Naive B cell (primary cell): ENCODE measurements at regions not wholly inside any gene's neighbourhood (a gene's known extent, or its start where the extent isn't known, plus 50 kb on each side); places are given as distances from the start of the nearest gene placed in this dataset.

Source experiments
- ATAC-seq, 2 donors: fragments of 150-1000 bp; cut with Tn5 transposase; 2 replicates each; pipeline ENCODE4 v1.10.0; 2021; ENCODE audit warnings: low read depth in 2 of 2, mild to moderate bottlenecking in 2 of 2, moderate library complexity in 2 of 2
- DNase-seq: peaks from one replicate; pipeline ENCODE4 v3.0.0; 2022
- H3K27ac Mint-ChIP-seq, 6 donors: one replicate each; pipeline ENCODE4 v1.8.0; 2020 to 2022; ENCODE audit warnings: mild to moderate bottlenecking in 6 of 6, mixed read lengths in 6 of 6, moderate library complexity in 5 of 6, inconsistent platforms in 2 of 6
- H3K27me3 Mint-ChIP-seq, 3 donors: one replicate each; pipeline ENCODE4 v1.8.0; 2021 to 2022; ENCODE audit warnings: mixed read lengths in 3 of 3, mild to moderate bottlenecking in 1 of 3
- H3K36me3 Mint-ChIP-seq, 2 donors: one replicate each; pipeline ENCODE4 v1.8.0; 2020 to 2022; ENCODE audit warnings: mixed read lengths in 2 of 2, inconsistent platforms in 1 of 2, mild to moderate bottlenecking in 1 of 2
- H3K4me1 Mint-ChIP-seq, 3 donors: one replicate each; pipeline ENCODE4 v1.8.0; 2020 to 2022; ENCODE audit warnings: mixed read lengths in 3 of 3, inconsistent platforms in 1 of 3, mild to moderate bottlenecking in 1 of 3, moderate library complexity in 1 of 3
- H3K4me3 Mint-ChIP-seq, 8 donors: one replicate each; pipeline ENCODE4 v1.8.0; 2020 to 2022; ENCODE audit warnings: mild to moderate bottlenecking in 8 of 8, mixed read lengths in 8 of 8, moderate library complexity in 8 of 8, inconsistent platforms in 2 of 8
- H3K9me3 Mint-ChIP-seq, 7 donors: one replicate each; pipeline ENCODE4 v1.8.0; 2020 to 2022; ENCODE audit warnings: mixed read lengths in 7 of 7, mild to moderate bottlenecking in 5 of 7, inconsistent platforms in 2 of 7, moderate library complexity in 1 of 7

DNA sequence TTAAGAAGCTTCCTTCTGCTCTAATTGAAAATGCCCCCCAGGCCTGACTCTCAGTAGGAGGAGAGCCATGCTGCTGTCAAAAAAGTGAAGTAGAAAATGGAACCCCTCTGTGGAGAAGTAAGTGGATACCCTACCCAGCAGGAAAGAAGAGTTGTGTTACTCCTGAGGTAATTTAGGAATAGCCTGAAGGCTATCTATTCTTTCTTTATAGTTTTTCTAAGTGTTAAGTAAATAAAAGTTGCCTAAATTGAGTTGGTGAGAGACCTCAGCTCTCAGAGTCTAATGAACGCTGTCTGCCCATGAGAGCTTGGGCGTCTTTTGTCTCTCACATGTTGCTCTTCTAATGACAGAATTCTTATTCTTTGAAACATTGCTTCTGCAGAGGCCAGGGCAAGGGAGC lies 116.2 kb downstream of the NSUN3 start:
- no peaks in the 10 kb centered on the region for H3K4me1 Mint-ChIP-seq
- ATAC-seq (no peak), DNase-seq (no peak)
- H3K4me3 Mint-ChIP-seq, result no peak overlapping the region
- peaks cover 0 to 3% (median 0%) of the 10 kb centered on the region in 7 donors for H3K9me3 Mint-ChIP-seq
- no peaks in the 10 kb centered on the region for H3K36me3 Mint-ChIP-seq
- peaks cover 0 to 9% (median 0%) of the 10 kb centered on the region in 3 donors for H3K27me3 Mint-ChIP-seq
- no peak overlapping the region for H3K27ac Mint-ChIP-seq

DNA sequence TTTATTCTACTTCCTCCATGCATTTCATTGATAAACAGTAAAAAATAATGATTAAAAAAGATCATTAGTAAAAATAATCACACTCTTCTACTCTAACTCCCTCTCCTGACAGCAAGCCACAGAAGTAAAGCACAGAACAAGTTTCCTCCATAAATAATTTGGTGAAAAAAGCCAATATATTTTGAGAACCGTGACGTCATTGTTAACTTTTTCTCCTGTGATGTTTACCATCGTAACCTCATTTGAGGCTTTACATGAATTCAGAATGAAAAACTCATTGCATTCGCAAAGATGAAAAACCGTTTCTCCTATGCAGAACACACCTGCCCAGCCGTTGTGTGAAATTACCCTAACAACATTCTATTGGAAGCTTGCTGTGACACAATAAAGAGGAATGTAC lies 120.7 kb downstream of the NSUN3 start:
- peaks cover 0 to 4% (median 0%) of the 10 kb centered on the region in 7 donors for H3K9me3 Mint-ChIP-seq
- H3K4me3 Mint-ChIP-seq, result no peak overlapping the region
- no peaks in the 10 kb centered on the region for H3K4me1 Mint-ChIP-seq
- no peak for DNase-seq
- ATAC-seq, result no peak
- H3K27ac Mint-ChIP-seq, result no peak overlapping the region
- H3K36me3 Mint-ChIP-seq, result no peaks in the 10 kb centered on the region
- peaks cover 0 to 3% (median 0%) of the 10 kb centered on the region in 3 donors for H3K27me3 Mint-ChIP-seq

DNA sequence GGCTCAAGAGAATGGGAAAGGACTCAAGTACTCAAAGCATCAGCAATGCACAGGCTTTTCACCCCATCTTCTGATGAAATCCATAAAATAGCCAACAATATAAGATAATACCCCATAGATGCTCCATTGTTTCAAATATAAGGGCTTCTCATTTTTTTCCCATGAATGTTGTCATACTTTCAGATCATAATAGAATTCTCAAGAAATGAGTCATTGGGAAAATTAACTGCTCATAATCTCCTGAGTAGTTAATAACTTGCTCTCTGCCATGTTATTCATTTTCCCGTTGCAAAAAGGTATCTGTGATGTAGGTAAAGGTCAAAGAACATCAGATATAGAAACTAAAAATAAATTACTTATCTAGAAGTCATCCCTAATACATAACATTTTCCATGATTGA lies 121.9 kb downstream of the NSUN3 start:
- no peak for DNase-seq
- Mint-ChIP-seq H3K36me3 (no peaks in the 10 kb centered on the region), H3K27ac (no peak overlapping the region), H3K27me3 (no peaks in the 10 kb centered on the region), H3K4me3 (no peak overlapping the region), H3K4me1 (no peaks in the 10 kb centered on the region), H3K9me3 (peaks cover 0 to 4% (median 0%) of the 10 kb centered on the region in 7 donors)
- ATAC-seq, result no peak

DNA sequence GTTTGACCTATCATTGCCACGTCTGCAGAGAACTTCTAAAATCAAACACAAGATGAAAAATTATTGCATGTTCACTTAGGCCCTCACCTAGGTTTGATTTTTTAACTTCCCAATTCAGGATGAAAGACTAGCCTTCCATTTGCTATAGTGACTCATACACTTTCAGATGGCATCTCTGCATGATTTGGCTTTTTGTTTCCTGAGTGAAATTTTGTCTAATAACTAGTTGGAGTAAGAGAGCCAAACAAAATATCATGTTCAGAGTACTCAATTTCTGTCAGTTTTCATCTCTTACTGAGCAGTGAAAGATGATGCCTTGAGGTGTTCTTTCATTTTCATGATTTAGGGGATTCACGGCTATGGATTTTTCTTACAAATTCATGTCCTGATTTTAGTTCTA lies 122.9 kb downstream of the NSUN3 start:
- no peak overlapping the region for H3K4me3 Mint-ChIP-seq
- no peak for ATAC-seq
- DNase-seq, result no peak
- peaks cover 0 to 4% (median 0%) of the 10 kb centered on the region in 7 donors for H3K9me3 Mint-ChIP-seq
- no peaks in the 10 kb centered on the region for H3K27me3 Mint-ChIP-seq
- no peaks in the 10 kb centered on the region for H3K36me3 Mint-ChIP-seq
- H3K4me1 Mint-ChIP-seq, result no peaks in the 10 kb centered on the region
- H3K27ac Mint-ChIP-seq, result no peak overlapping the region

DNA sequence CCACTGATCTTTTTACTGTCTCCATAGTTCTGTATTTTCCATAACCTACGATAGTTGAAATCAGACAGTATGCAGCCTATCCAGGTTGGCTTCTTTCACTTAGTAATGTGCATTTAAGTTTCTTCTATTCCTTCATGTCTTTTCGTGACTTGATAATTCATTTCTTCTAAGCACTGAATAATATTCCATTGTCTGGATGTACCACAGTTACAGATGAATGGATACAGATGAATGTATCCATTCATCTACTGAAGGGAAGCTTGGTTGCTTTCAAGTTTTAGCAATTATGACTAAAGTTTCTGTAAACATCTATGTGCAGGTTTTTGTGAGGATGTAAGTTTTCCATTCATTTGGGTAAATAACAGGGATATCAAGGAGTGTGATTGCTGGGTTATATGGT lies 124.8 kb downstream of the NSUN3 start:
- Mint-ChIP-seq H3K36me3 (no peaks in the 10 kb centered on the region), H3K4me3 (no peak overlapping the region), H3K4me1 (no peaks in the 10 kb centered on the region), H3K27ac (no peak overlapping the region), H3K9me3 (peaks cover 0 to 4% (median 0%) of the 10 kb centered on the region in 7 donors), H3K27me3 (no peaks in the 10 kb centered on the region)
- DNase-seq (no peak), ATAC-seq (no peak)

DNA sequence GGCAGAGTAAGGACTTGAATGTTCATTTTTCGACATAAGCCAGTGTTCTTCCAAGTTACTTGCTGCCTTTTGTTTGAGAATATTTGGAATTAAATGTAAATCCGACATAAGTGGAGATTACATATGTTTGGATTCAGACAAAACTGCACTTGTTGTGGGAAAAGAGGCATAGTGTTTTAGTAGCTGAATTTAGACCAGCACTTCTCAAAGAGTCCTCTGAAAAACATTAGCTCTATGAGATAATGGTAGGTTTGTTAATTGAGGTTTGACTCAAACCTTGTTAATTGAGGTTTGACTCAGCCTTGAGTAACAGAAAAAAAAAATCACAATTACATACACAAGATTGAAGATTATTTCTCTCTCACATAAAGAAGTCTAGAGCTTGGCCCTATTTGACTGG lies 132.5 kb downstream of the NSUN3 start:
- H3K9me3 Mint-ChIP-seq, result peaks cover 9 to 40% (median 10%) of the 10 kb centered on the region in 7 donors
- H3K4me1 Mint-ChIP-seq, result no peaks in the 10 kb centered on the region
- no peak for DNase-seq
- no peaks in the 10 kb centered on the region for H3K27me3 Mint-ChIP-seq
- no peak overlapping the region for H3K27ac Mint-ChIP-seq
- ATAC-seq, result no peak
- no peaks in the 10 kb centered on the region for H3K36me3 Mint-ChIP-seq
- H3K4me3 Mint-ChIP-seq, result no peak overlapping the region

DNA sequence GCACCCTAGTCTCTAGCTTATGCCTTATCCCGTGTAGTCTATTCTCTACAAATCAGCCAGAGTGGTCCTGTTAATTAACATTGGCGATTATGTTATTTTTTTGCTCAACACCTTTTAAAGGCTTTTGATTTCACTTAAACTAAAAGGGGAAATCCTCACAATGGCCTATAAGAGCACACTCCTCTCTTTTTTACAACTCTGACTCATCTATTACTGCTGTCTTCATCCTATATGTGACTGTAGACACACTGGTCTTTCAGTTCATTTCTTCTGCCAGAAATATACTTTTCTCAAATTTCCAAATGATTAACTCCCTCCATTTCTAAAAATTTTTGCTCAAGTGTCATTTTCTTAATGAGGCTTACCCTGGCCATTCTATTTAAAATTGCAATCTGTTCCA lies 143.4 kb downstream of the NSUN3 start:
- ATAC-seq (no peak), DNase-seq (no peak)
- Mint-ChIP-seq H3K4me1 (no peaks in the 10 kb centered on the region), H3K27me3 (peaks cover 0 to 5% (median 0%) of the 10 kb centered on the region in 3 donors), H3K27ac (no peak overlapping the region), H3K36me3 (no peaks in the 10 kb centered on the region), H3K9me3 (peaks cover 1 to 5% (median 3%) of the 10 kb centered on the region in 7 donors), H3K4me3 (no peak overlapping the region)

DNA sequence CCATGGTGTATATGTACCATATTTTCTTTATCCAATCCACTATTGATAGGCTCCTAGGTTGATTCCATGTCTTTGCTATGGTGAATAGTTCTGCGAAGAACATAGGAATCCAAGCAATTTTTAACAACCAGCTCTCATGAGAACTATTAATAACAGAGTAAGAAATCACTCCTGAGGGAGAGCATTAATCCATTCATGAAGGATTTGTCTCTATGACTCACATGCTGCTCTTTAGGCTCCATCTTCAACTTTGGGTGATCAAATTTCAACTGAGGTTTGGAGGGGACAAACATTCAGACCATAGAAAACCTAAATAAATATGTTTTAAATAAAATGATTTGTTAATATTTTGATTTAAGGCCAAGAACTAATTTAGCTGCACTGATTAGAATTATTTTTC lies 147.4 kb downstream of the NSUN3 start:
- H3K27me3 Mint-ChIP-seq, result no peaks in the 10 kb centered on the region
- DNase-seq, result no peak
- H3K4me1 Mint-ChIP-seq, result no peaks in the 10 kb centered on the region
- H3K9me3 Mint-ChIP-seq, result peaks cover 0 to 10% (median 6%) of the 10 kb centered on the region in 7 donors
- no peaks in the 10 kb centered on the region for H3K36me3 Mint-ChIP-seq
- no peak for ATAC-seq
- H3K27ac Mint-ChIP-seq, result no peak overlapping the region
- H3K4me3 Mint-ChIP-seq, result no peak overlapping the region

DNA sequence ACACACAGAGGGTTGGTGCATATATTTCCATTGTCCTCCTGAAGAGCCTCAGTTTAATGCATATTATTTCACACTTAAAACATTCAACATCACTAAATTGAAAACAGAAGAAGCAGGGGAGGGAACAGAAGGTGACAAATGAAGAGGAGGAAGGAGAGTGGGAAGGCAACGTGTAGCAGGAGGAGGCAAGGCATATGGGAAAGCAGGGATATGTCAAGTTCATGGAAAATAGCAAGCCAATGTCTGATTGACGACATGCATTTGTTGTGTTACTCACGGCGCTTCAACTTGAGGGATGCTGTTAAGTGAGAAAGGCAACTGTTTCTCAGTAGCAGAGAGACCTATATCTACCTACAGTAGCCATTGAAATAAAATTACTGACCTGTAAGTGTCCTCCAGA lies 154.5 kb downstream of the NSUN3 start:
- DNase-seq, result no peak
- no peak for ATAC-seq

DNA sequence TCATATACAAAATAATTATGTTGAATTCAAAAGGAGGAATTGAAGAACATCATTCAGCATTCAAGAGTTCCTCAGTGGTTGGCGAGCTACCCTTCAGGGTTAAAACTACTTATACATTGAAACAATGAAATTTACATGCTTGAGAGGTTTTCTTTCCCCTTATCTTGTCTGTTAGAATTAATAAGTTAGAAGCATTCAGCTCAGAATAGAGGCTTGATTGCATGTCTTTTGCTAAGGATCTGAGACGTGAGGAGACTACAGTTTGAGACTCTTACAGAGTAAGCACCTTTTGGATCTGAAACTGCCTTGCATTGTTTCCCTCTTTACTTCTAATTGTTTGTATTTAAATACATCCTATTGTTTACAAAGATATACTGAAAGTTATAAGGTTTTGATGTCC lies 157.6 kb downstream of the NSUN3 start:
- ATAC-seq (no peak), DNase-seq (no peak)
- Mint-ChIP-seq H3K27me3 (no peaks in the 10 kb centered on the region), H3K27ac (no peak overlapping the region), H3K4me3 (no peak overlapping the region), H3K9me3 (peaks cover 3 to 19% (median 16%) of the 10 kb centered on the region in 7 donors), H3K4me1 (no peaks in the 10 kb centered on the region), H3K36me3 (peaks cover 0 to 7% of the 10 kb centered on the region in 2 donors)

More for the DNA sequence above, 154.5 kb downstream of the NSUN3 start:
- H3K36me3 Mint-ChIP-seq, result peaks cover 0 to 7% of the 10 kb centered on the region in 2 donors
- H3K4me1 Mint-ChIP-seq, result no peaks in the 10 kb centered on the region
- H3K27ac Mint-ChIP-seq, result peak overlapping the region in 1 of 6 donors; percentile 9
- H3K9me3 Mint-ChIP-seq, result peaks cover 3 to 16% (median 12%) of the 10 kb centered on the region in 7 donors
- no peak overlapping the region for H3K4me3 Mint-ChIP-seq
- H3K27me3 Mint-ChIP-seq, result no peaks in the 10 kb centered on the region

DNA sequence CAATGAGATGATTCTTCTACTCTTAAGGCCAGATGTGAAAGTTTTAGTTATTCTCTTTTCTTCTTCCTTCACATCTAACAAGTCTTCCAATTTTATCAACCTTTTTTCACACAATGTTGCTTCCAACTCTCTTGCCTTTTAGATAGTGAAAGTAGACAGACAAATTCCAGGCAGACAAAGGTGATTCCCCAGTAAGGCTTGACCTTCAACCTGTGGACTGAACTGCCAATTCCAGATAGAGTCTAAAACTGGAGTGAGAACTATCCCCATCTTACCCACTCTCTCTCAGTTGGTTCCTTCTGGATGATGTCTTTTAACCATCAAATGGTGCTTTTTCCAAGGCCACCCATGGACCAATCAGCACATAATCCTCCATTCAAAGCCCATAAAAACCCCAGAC lies 159.0 kb downstream of the NSUN3 start:
- Mint-ChIP-seq H3K4me1 (no peaks in the 10 kb centered on the region), H3K27ac (no peak overlapping the region), H3K36me3 (peaks cover 0 to 7% of the 10 kb centered on the region in 2 donors), H3K27me3 (no peaks in the 10 kb centered on the region), H3K9me3 (peaks cover 3 to 19% (median 17%) of the 10 kb centered on the region in 7 donors), H3K4me3 (no peak overlapping the region)
- DNase-seq (no peak), ATAC-seq (no peak)

DNA sequence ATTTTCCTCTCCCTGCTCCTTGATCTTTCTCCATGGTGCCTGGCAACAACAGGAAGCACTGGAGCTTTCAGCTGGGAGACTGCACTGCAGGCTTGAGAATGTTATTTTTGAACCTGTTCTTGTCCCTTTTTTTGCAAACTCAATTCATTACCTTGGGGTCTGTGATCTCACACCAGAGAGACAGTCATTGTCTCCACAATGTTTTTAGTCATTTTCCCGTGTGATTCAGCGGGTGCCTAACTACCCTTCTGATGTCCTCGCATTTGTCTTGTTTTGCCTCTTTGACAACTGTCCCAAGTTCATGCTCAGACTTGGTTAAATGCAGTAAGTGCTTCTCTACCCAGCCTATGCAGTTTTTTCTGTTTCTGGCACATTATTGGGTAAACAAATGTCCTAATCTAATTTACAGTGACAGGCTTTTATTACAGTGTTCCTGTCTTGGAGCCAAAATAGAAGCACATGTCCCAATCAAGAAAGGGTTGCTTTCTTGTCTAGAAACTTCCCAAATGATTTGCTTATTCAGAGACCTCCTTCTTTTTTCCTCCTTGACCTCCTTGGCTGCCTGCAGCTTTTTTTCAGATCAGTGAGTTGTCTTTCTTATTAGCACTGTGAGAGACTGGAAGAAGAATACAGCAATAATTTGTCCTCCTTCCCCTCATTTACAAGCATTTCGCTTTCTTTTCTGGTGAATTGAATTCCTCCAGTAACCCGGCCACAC lies 162.4 kb downstream of the NSUN3 start:
- Mint-ChIP-seq H3K27me3 (no peaks in the 10 kb centered on the region), H3K4me3 (no peak overlapping the region), H3K9me3 (peaks cover 3 to 19% (median 17%) of the 10 kb centered on the region in 7 donors), H3K4me1 (no peaks in the 10 kb centered on the region), H3K27ac (no peak overlapping the region), H3K36me3 (peaks cover 0 to 7% of the 10 kb centered on the region in 2 donors)
- ATAC-seq, result no peak
- no peak for DNase-seq

DNA sequence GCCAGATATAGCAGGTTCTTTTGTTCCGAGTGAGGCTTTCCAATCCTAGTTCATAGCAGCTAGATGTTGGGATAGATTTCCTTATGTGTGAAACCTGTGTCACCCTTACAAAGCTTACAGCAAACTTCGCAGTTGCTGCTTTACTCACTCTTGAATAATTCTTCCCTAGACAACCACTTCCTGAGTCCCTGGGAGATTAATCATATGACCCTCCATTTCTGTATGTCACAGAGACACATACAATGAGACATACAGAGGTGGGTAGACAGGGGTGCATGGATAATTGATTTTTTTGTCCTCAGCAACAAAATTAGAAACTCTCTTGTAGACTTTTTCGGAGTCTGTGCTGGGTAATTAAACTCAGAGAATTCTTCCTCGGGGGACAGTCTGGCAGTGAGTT lies 163.2 kb downstream of the NSUN3 start:
- no peaks in the 10 kb centered on the region for H3K27me3 Mint-ChIP-seq
- peaks cover 0 to 7% of the 10 kb centered on the region in 2 donors for H3K36me3 Mint-ChIP-seq
- no peaks in the 10 kb centered on the region for H3K4me1 Mint-ChIP-seq
- no peak overlapping the region for H3K4me3 Mint-ChIP-seq
- DNase-seq, result no peak
- H3K27ac Mint-ChIP-seq, result no peak overlapping the region
- ATAC-seq, result no peak
- H3K9me3 Mint-ChIP-seq, result peaks cover 3 to 19% (median 17%) of the 10 kb centered on the region in 7 donors

DNA sequence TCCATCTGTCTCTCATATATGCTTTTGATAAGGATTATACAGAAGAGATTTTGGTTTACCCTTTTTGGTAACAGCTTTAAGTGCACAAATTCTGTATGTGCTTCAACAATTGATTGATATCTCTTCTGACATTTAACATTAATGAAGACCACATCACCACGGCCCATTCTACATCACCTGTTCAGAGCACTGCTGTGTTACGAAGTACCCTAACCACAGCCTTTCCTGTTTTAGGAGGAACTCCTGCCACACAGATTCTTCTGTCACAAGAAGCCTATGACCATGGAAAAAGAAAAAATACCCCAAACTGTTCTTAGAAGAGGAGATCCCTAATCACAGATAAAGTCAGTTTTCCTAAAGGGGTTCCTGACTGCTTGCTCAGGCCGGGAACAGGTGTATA lies 170.1 kb downstream of the NSUN3 start:
- no peak for ATAC-seq
- peaks cover 0 to 5% (median 0%) of the 10 kb centered on the region in 3 donors for H3K4me1 Mint-ChIP-seq
- H3K36me3 Mint-ChIP-seq, result peaks cover 0 to under 1% of the 10 kb centered on the region in 2 donors

More for the DNA sequence above, 170.1 kb downstream of the NSUN3 start:
- Mint-ChIP-seq H3K27me3 (no peaks in the 10 kb centered on the region), H3K9me3 (peaks cover 0 to 15% (median 6%) of the 10 kb centered on the region in 7 donors), H3K4me3 (no peak overlapping the region), H3K27ac (no peak overlapping the region)
- DNase-seq, result no peak
